C4-2B (cell line): ENCODE measurements at regions not wholly inside any gene's neighbourhood (a gene's known extent, or its start where the extent isn't known, plus 50 kb on each side); places are given as distances from the start of the nearest gene placed in this dataset.

Source experiments
- H3K27ac ChIP-seq: fragments of 450-650 bp; 2 replicates; pipeline ENCODE4 v1.5.1; 2017
- CTCF ChIP-seq: fragments of 450-650 bp; conservative IDR thresholded peaks from 2 replicates; pipeline ENCODE4 v1.5.1; 2017; ENCODE audit warnings: mild to moderate bottlenecking
- ZFX ChIP-seq: fragments of 450-650 bp; IDR thresholded peaks from 2 replicates; pipeline ENCODE4 v1.6.1; 2017

DNA sequence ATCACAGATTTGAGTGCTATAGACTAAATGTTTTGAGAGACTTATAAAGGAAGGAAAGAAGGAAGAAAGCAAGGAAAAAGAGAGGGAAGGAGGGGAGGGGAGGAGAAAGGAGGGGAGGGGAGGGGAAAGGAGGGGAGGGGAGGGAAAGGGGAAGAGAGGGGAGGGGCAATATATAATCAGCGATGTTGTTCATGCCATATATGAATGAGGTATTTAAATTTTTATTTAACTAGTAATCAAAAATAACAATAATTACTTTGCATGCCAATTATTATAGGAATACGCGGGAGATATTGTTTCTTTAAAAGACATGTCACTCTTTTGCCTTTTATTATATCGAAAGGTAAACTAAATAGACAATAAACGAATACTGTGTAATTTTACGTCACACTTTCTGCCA lies 1029.7 kb downstream of the FAT4 start:
- H3K27ac ChIP-seq = no peak overlapping the region
- TF ChIP-seq ZFX (no peak), CTCF (no peak)

DNA sequence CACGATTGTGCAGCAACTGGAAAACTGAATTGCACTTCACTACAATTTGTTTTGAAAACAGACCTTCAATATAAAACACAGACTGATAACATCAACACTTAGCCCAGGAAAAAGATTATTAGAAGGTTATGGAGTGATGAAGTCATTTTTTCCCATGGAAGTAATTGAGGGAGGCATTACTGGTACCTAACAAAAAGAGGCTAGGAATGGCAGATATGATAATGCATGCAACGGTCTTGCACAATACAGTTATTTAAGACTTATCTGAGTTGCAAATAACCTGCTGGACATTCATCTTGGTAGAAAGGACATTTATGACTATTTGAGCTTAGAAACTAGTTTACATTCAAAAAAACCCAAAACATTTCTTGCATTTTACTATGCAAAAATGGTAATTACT lies 1031.9 kb downstream of the FAT4 start:
- no peak for TF ChIP-seq CTCF
- TF ChIP-seq ZFX = no peak

GRCh38 chr4:126354784-126355183 lies 1040.0 kb downstream of the FAT4 start:
- TF ChIP-seq CTCF = no peak
- no peak for TF ChIP-seq ZFX

More for the DNA sequence above, 1031.9 kb downstream of the FAT4 start:
- no peak overlapping the region for H3K27ac ChIP-seq

GRCh38 chr4:126358041-126358440 lies 1043.3 kb downstream of the FAT4 start:
- no peak overlapping the region for H3K27ac ChIP-seq
- no peak for TF ChIP-seq ZFX
- no peak for TF ChIP-seq CTCF

More at GRCh38 chr4:126354784-126355183, 1040.0 kb downstream of the FAT4 start:
- H3K27ac ChIP-seq = no peak overlapping the region

DNA sequence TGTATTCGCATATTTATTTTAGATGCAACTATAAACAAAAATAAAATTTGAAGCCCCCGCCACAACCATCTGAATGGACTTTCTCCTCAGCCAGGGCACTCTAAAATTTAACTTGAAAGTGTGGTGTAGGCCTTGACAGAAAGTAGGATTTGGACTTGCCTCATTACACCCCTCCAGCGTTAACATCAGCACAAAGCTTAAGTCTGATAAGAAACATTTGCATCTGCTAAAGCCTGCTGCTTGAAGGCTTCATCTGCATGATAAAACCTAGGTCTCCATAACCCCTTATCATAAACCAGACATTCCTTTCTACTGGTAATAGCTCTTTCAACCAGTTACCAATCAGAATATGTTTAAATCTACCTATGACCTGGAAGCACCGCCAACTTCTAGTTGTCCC lies 1046.5 kb downstream of the FAT4 start:
- no peak overlapping the region for H3K27ac ChIP-seq
- TF ChIP-seq ZFX = no peak
- TF ChIP-seq CTCF = no peak

- TF ChIP-seq CTCF (no peak), ZFX (no peak)
- H3K27ac ChIP-seq = no peak overlapping the region
Measured at GRCh38 chr4:126364311-126364911, 1049.7 kb downstream of the FAT4 start.

DNA sequence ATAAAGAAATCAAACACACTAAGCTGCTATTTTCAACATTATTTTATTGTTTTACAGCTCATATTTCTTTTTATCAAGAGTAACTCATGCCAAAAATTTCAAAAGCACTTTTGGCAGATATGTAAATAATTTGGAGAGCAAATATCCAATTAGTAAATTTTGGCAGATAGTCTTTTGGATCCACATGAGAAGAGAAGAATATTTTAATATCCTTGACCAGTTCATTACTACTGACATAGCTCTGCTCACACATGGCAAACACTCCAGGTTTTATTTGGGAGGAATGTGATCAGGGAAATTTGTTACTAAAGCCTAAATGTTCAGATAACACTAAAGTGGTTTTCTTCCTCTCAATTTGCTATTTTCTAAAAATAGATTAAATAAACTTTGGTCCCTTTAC lies 1054.3 kb downstream of the FAT4 start:
- TF ChIP-seq ZFX (no peak), CTCF (no peak)
- no peak overlapping the region for H3K27ac ChIP-seq
